ENCODE measurements at regions not wholly inside any gene's neighbourhood (a gene's known extent, or its start where the extent isn't known, plus 50 kb on each side); places are given as distances from the start of the nearest gene placed in this dataset.

DNA sequence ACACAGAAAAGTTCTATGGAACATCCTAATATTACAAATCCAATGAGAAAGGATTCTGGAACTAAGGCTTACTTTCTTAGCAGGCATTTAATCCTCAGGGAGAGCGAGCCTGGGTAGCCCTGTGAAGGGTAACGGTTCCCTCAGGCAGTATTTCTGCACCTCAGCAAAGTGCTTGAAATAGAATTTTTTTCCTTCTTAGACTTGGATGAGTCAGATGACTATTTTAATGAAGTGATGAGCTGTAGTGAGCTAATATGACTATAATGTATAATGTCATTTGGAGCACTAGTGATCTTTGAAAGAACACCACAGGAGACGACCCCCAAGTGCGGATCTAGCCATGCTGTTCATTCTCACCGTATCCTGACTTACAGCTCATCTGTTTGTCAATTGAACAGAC is 493.0 kb upstream of the FAM241A start:
- TF ChIP-seq, protein P1, sequence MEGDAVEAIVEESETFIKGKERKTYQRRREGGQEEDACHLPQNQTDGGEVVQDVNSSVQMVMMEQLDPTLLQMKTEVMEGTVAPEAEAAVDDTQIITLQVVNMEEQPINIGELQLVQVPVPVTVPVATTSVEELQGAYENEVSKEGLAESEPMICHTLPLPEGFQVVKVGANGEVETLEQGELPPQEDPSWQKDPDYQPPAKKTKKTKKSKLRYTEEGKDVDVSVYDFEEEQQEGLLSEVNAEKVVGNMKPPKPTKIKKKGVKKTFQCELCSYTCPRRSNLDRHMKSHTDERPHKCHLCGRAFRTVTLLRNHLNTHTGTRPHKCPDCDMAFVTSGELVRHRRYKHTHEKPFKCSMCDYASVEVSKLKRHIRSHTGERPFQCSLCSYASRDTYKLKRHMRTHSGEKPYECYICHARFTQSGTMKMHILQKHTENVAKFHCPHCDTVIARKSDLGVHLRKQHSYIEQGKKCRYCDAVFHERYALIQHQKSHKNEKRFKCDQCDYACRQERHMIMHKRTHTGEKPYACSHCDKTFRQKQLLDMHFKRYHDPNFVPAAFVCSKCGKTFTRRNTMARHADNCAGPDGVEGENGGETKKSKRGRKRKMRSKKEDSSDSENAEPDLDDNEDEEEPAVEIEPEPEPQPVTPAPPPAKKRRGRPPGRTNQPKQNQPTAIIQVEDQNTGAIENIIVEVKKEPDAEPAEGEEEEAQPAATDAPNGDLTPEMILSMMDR (IDR thresholded peaks at IDR 0.05; ENCODE audit: poor library complexity), result no peak
- TF ChIP-seq EZH2phosphoT487 (IDR thresholded peaks at IDR 0.05; ENCODE audit: low read depth, severe bottlenecking, unreplicated experiment) (no peak), EZH2 (IDR thresholded peaks at IDR 0.05; ENCODE audit: borderline replicate concordance) (no peak)
